IPS DF 4.7 (cell line): ENCODE measurements at regions not wholly inside any gene's neighbourhood (a gene's known extent, or its start where the extent isn't known, plus 50 kb on each side); places are given as distances from the start of the nearest gene placed in this dataset.

ENCODE experiments used
- DNase-seq: peaks from one replicate; pipeline ENCODE4 v3.0.0-alpha.2; 2013; ENCODE audit warnings: low spot score; ENCODE audit errors: extremely low read depth

DNA sequence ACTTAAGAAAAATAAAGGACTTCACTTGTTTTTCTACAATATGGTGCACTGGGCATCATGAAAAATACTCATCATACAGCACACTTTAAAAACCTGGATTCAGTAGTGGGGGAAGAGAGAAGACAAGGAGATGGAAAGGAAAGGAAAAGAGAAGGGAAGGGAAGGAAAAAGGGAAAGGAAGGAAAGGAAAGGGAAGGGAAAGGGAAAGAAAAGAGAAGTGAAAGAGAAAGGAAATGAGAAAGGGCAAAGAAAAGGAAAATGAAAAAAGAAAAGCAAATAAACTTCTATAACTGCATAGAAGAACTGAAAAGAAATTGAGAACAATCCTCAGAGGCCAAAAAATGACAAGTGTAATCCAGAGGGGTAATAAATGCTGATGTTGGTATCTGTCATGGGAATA lies 388.1 kb upstream of the PKDCC start:
- no peak for DNase-seq

DNA sequence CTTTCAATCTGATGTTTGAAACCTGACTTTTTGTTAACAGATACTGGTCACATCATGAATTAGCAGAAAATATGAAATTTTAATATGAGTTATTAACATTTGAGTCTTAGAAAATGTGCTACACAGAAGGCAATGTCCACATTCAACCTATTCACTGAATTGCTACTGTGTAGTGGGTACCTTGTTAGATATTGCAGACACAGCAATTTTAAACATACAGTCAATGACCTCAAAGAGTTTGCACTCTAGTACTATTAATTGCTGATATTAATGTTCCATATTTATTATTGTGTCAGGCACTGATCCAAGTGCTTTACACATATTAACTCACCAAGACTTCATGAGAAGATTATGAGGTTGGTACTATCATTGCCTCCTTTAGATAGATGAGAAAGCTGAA lies 385.4 kb upstream of the PKDCC start:
- DNase-seq = no peak

DNA sequence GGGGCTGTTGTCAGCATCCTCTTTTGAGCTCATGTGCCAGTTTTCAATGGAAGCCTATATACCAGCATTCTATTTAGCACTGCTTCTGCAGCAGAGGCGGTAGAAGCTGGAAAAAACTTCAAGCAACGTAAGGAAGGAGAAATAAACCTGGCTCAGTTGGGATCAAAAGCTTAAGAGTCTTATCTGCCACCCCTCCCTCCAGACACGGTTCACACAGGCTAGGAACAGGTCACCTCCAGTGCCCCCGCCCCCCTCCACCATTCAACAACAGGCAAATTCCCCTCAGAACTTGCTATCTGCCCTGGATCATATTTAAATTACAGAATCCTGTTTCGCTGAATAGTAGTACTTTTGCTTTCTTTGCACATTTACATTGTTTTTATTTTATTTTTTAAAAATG lies 384.8 kb upstream of the PKDCC start:
- no peak for DNase-seq

DNA sequence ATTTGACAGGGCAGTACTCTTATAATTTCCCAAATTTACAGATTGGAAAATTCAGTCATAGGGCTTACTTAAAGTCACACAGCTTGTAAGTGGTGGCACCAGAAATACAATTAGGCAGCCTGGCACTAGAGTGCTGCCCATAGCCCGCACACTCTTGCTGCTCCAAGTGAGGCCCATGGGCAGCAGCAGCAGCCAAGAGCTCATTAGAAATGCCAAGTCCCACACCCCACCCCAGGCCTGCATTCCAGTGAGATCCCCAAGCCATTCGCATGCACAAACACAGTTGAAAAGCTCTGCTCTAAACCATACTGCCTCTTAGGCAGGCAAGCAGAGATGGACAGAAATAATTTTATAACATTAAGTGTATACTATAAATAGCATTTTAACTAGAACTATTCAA lies 379.3 kb upstream of the PKDCC start:
- DNase-seq = no peak

DNA sequence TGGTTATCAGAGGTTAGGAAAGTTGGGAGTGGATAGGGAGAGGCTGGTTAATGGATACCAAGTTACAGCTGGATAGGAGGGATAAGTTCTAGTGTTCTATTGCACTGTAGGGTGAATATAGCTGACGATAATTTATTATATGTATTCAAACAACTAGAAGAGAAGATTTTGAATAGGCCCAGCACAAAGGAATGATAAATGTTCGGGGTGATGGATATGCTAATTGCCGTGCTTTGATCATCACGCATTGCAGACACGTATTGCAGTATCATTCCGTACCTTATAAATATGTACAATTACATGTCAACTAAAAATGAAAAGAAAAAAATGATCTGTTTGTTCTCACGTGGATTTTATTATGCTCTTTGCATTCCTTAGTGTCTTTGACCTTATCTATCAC lies 369.2 kb upstream of the PKDCC start:
- DNase-seq = no peak

DNA sequence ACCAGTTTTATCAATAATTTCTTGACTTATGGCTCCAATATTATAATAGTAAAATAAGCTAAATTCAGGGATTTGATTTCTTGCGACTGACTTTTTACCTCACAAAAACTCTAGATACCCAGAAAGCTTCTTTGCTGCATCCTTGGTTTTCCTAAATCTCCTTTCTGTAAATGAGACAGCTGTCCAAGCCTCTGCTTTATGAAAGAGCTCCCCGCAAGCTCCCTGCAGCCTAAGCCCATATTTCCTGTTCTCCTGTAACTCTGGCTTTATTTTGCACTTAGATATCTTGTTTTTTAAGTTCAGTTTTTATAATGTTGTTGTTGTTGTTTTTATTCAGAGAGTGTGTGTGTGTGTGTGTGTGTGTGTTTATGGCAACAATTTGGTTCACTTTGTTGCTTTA lies 361.7 kb upstream of the PKDCC start:
- no peak for DNase-seq

DNA sequence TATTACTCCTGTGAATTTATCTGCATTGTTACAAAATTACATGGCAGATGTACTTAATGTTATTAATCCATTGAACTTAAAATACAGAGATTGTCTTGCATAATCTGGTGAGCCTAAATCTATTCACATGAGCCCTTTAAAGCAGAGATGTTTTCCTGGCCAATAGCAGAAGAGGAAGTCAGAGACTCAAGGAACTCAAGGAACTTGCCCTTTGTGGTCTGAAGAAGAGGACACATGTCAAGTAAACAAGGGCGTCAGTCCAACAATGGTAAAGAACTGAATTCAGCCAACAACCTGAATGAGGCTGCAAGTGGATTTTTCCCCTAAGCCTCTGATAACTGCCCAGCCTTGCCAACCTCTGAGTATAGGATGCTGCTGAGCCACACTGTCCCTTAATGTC lies 356.3 kb upstream of the PKDCC start:
- DNase-seq = no peak

DNA sequence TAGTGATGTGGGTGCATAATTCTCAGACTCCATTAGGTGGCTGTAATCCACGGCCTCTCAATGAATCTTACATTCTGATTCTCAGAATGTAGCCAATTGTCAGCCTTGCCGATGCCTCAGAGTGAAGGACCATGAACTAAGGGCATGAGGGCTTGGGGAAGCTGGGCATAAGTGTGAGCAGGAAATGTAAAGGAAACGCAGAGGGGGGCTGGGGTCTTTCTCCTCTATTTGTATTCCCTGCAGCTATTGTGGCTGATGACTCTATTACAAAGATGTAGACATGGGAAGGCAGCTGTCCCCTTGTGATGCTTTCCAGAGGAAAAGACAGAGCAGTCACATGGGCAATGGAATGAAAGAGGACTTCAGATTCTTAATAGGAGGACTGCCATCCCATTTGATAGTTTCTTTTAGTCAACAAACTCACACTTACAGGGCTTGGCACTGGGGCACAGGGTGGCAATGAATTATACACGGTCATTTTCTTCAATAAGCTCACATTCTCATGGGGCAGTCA lies 353.2 kb upstream of the PKDCC start:
- no peak for DNase-seq

DNA sequence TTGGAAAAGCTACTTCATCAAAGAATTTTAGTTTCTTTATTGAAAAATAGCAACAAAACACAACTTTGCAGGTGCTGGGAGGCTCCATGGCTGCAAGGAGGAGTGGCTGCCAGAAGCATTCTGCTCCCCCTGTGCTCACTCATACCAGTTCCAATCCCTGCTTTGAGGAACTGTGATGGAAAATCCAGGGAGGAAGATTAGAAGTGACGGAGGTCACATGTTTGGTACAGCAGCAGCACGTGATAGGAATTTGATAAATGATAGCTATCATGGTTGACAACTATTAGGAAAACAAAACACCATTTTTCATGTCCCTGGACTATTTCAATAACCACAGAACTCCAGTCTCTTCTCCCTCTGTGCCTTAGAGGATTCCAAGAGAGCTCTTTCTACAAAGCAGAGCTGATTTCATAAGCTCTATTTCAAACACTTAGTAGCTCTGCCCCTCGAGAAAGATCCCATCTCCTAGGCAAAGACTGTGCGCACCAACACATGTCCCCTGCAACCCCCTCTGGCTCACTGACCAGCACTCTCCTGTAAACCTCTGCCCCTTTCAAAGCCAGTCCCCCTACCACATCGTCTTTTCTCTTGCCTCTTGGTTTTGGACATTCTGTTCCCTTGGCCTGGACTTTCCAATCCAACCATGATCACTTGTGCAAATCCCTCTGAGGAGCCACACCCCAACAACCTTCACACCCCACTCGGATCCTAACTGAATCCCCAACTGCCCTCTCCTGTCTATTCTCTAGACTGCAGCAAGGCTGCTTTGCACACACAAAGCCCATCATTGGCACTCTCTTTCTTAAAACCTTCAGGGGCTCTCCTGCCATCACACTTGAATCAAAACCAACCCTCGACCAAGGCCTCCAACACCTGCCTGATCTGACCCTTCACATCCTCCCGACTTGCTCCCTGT lies 352.4 kb upstream of the PKDCC start:
- no peak for DNase-seq

DNA sequence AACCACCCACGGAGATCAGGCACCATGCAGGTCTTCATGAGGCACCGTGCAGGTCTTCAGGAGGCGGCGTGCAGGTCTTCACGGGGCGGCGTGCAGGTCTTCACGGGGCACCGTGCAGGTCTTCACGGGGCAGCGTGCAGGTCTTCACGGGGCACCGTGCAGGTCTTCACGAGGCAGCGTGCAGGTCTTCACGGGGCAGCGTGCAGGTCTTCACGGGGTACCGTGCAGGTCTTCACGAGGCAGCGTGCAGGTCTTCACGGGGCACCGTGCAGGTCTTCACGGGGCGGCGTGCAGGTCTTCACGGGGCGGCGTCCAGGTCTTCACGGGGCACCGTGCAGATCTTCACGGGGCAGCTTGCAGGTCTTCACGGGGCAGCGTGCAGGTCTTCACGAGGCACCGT lies 350.4 kb upstream of the PKDCC start:
- DNase-seq = no peak

DNA sequence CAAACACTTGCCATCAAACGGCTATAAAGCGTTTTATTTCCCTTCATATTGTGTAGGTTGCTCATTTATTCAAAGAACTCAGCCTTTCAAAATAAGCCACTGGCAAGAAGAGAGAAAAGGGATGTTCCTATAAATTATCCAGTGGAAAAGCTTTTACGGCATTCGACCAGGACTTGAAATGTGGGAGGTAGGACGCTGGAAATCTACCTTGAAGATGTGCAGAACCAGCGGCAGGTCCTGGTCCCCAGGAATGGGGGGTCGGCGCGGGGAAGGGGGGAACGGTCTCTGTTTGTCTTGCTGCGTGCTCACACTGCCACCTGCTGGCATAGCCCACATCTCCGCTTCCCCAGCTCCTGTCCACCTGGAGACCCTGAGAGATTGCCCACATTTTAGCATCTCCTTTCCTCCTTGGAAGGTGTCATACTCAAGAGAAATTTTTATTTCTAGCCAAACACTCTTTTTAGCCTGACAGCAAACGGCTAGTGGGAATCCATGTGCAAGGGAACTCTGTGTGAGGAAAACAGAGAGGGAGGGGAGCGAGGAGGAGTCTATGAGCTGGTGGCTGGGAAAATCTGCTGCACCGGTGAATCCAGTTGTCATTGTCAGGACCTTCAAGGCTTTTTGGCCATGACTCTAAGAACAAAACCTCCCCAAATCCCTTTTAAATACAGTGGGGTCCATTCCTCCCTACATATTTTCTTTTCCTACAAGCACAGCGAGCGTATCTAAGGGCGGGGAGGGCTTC lies 349.0 kb upstream of the PKDCC start:
- peak; percentile 16 for DNase-seq

DNA sequence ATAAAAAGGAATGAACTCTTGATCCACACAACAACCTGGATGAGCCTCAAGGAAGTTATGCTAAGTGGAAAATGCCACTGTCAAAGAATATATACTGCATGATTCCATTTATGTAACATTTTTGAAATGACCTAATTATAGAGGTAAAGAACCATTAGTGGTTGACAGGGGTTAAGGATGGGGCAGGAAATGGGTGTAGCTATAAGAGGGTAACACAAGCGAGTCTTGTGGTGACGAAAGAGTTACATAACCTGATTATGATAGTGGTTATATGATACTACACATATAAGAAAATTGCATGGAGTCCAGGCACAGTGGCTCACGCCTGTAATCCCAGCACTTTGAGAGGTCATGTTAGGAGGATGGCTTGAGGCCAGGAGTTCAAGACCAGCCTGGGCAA lies 346.6 kb upstream of the PKDCC start:
- DNase-seq = no peak

DNA sequence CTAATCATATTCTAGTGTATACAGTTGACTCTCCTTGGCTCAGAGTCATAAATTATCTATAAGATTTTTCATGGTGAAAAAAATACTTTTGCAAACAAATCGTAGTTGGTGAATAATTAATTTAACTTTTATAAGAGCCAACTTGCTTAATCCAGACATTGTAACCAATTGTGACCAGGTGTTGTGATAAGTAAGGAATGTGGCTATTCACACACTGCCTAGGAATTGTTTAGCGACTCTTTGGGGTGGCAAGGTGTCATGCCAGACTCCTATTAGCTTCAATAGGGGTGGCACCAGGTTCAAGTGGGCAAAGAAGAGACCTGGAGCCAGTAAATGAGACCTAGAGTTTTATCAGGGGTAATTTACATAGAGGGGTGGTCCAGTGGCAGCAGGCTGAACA lies 344.7 kb upstream of the PKDCC start:
- no peak for DNase-seq

DNA sequence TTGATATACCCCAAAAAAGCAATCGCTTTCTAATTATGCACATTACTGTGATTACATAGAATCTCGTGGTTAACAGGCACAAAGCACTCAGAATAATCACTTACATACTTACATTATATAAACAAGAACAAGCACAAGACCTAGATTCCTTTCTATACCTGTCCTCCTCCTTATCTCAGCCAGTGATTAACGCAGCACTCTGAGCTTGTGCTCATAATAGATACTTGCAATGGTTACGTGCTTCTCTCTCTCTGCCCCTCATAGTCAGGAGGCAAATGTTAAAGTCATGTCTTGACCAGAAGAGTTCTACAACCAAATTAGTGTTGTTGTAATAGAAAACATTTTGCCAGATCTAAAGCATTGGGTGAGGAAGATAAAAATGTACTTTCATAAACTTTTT lies 342.2 kb upstream of the PKDCC start:
- no peak for DNase-seq

DNA sequence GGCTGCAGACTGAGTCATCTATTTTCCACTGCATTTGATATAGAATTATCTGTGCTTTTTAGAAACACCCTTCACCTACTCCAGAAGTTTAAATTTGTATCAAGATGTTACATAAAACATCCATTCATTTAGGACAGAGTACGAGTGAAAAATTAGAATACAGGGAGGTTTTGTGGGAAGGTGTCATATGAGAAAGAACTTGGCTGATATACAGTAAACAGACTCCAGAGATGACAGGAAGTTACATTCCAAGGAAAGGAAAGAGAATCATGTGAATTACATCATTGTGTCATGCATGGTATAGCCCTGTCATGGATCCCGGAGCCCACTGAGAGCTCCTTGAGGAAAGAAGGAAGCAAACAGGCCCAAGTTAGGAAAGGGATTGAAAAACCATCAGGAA lies 341.5 kb upstream of the PKDCC start:
- DNase-seq = no peak

DNA sequence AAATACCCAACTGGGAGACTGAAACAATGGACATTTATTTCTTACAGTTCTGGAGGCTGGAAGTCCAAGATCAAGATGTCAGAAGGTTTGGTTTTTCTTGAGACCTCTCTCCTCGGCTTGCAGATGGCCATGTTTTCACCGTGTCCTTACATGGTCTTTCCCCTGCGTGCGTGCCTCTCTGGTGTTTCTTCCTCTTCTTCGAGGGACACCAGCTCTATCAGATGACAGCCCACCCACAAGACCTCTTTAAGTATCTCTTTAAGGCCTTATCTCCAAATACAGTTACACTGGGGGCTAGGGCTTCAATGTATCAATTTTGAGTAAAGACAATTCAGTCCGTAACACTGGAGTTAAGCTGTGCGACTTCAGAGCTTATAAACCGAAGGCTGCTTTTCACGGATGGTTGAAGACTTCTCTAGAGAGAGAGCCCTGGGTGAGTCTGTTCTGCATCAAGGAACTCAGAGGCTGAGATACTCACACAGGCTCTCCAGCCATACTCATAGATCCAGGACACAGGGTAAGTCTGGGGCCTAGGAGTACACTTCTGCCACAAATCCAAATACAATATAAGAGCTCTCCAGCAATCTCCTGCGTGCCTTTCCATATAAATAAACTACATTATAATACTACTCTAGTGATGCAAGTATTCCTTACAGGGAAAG lies 339.9 kb upstream of the PKDCC start:
- no peak for DNase-seq

DNA sequence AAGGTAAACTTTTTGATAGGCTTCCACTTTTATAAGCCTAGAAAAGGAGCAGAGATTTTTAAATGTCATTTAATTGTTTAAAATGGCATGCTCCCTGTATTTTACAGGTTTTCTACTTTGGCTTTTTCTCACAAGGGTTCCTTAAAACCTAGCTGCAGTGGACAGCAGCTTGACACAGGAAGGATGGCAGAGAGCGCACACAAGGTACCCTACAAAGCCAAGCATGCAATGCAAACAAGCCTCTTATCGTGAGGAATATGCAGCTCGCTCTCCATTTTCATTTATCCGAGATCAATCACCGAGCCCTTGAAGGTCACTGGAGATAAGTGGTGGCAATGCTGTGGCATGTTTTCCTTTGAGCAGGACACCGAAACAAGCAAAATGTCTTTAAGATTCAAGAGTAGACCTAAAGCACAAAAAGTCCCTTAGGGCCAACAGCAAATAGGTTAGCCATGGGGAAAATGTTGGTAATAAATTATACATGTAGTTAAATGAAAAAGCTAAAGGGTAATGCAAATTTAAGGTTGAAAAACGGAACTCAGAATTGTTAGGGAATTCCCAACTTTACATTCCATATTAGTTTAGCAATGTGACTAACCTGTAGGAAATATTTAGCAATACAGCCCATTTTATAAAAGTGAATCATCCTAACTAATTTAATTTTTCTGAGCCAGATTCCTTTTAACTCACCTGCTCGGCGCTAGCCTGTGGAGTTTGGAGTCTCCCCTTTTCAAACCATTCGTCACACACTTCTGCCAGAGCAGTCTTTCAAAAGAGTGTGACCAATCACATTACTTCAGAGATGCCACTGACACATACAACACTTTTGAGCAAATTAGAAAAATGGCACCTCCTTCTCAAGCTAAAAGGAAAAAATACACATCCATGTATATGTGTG lies 337.9 kb upstream of the PKDCC start:
- no peak for DNase-seq

DNA sequence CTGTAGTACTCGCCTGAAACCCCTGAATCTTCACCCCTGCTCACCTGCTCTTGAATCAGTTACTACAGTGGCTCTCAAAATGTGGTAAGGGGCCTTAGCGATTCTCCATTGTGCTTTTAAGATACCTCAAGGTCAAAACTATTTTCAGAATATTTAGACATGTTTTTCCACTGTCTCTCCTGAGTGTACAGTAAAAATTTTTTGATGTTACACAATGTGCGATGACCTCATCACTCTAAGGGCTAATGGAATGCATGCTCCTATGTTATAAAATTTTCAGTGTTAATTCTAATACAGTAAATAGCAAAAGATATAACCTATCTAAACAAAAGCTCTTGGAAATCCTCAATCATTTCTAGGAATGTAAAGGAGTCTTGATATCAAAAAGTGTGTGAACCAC lies 336.9 kb upstream of the PKDCC start:
- no peak for DNase-seq

DNA sequence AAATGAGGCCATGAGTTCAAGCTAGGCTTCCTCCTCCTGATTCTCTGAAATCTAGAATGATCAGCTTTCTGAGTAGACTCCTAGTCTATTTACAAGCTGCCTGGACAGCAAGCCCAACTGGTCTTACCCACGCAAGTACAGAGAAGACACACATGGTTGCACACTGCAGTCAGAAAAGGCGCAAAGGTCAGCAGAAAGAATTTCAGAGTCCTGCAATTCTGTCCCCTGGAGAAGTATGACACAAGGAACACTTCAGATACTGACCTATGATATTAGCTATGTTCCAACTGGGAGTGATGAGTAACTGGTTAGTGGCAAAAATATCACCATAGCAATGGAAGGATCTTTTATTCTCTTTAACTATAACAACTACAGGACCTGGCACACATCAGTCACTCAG lies 336.1 kb upstream of the PKDCC start:
- no peak for DNase-seq

DNA sequence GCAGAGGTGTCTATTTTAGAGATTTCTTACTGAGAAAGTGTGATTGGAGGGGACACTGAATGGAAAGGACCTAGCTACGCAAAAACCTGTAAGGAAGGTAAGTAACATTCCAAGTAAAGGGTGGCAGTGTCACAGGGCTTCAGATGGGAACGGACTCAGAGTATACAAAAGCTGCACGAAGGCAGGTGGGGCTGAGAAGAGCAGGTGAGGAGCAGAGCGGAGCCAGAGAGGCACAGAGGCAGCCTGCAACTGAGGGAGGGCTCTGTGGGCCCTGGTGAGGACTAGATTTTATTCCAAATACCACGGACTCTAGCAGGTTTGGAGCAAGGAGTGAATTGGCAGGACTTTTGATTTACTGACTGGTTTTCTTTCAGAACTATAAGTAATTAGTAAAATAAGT lies 331.3 kb upstream of the PKDCC start:
- DNase-seq = no peak

DNA sequence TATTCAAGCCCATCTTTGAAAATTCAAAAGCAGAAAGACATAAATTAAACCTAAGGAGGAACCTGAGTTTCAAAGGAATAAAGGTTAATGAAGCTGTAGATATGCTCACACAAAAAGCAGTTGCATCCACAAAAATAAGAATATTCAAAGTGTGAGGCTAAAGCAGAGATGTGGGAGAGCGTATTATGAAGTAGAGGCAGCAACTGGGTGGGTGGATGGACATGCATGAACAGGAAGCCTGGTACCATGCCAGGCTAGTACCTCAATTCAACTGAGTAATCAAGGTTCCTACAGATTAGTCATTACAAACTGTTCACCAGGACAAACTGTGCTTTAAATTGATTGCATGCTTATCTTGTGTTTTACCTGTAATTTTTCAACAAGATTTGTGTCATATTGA lies 330.0 kb upstream of the PKDCC start:
- DNase-seq = no peak
